ENCODE measurements at regions not wholly inside any gene's neighbourhood (a gene's known extent, or its start where the extent isn't known, plus 50 kb on each side); places are given as distances from the start of the nearest gene placed in this dataset.
"Not testable (repeated sequence)": the region's sequence is repeated elsewhere in the genome, so short reads cannot be mapped to it uniquely, and the experiment has no call there.

DNA sequence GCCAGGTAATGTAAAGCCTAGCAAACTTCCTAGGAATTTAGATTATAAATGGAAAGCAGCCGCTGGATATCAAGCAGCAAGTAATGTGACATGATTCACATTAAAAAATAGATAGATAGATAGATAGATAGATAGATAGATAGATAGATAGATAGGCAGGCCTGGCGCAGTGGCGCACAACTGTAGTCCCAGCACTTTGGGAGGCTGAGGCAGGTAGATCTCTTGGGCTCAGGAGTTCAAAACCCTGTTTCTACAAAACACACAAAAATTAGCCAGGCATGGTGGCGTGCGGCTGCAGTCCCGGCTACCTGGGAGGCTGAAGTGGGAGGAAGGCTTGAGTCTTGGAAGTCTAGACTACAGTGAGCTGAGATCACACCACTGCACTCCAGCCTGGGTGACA lies 236.9 kb downstream of the SLITRK6 start:
- ATAC-seq (ENCODE audit: insufficient read depth, low read depth) = no peak
- Histone ChIP-seq H3K79me2 (ENCODE audit: insufficient read depth, low read length) (no peaks in the 10 kb centered on the region), H4K20me1 (ENCODE audit: insufficient read depth, low read length) (no peaks in the 10 kb centered on the region), H3K27ac (ENCODE audit: low read length) (no peak overlapping the region), H3K4me2 (ENCODE audit: insufficient read depth, low read length) (no peak overlapping the region), H3K4me1 (ENCODE audit: insufficient read depth, low read length) (no peaks in the 10 kb centered on the region), H3K9me3 (ENCODE audit: insufficient read depth, low read length, severe bottlenecking) (no peaks in the 10 kb centered on the region), H3K27me3 (ENCODE audit: insufficient read depth, low read length, poor library complexity) (no peaks in the 10 kb centered on the region), H2AFZ (ENCODE audit: low read depth, low read length) (no peak overlapping the region), H3K36me3 (ENCODE audit: insufficient read depth, low read length) (no peaks in the 10 kb centered on the region), H3K4me3 (ENCODE audit: low read depth in 1 of 2, low read length in 2 of 2) (no peak overlapping the region), H3K9ac (ENCODE audit: low read depth, low read length) (no peak overlapping the region)
- no peak for DNase-seq
- TF ChIP-seq, protein P1, sequence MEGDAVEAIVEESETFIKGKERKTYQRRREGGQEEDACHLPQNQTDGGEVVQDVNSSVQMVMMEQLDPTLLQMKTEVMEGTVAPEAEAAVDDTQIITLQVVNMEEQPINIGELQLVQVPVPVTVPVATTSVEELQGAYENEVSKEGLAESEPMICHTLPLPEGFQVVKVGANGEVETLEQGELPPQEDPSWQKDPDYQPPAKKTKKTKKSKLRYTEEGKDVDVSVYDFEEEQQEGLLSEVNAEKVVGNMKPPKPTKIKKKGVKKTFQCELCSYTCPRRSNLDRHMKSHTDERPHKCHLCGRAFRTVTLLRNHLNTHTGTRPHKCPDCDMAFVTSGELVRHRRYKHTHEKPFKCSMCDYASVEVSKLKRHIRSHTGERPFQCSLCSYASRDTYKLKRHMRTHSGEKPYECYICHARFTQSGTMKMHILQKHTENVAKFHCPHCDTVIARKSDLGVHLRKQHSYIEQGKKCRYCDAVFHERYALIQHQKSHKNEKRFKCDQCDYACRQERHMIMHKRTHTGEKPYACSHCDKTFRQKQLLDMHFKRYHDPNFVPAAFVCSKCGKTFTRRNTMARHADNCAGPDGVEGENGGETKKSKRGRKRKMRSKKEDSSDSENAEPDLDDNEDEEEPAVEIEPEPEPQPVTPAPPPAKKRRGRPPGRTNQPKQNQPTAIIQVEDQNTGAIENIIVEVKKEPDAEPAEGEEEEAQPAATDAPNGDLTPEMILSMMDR (IDR thresholded peaks at IDR 0.05; ENCODE audit: borderline replicate concordance, extremely low read depth, low read length, poor library complexity, severe bottlenecking) = no peak
- TF ChIP-seq EZH2 (IDR thresholded peaks at IDR 0.05; ENCODE audit: borderline replicate concordance, low read depth, low read length, severe bottlenecking) = no peak

DNA sequence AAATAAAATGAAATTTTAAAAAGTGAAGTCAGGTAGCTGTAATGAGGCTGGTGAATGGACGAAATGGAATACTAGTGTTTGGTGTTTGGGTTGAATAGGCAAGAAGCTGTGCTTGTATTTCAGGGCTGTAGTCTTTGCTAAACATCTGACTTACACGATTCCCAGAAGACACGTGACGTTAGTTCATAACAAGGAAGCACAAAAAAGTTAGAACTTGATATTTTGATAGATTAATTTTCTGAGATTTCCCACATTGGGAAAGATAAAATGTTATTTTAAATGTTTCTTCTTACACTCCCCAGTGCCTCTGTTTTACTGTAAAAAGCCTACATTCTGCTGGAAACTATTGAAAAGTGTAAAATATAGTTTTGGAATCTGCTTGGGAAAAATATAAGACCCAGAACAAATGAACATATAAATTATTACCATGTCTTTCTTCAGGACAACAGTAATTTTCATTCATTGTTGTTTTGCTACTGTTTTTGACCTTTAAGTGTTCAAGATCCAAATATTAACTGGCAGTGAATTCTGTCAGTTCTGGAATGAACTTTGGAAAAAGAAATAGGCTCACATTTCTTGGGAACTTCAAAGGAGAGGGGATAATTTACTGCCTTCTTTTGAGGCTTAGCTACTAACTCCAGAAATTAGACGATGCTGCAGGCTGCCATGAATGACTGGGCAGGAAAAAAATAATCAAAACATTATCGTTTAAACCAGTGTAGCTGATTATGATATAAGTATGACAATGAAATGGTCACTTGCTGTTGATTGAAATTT lies 241.3 kb downstream of the SLITRK6 start:
- ATAC-seq (ENCODE audit: insufficient read depth, low read depth) (no peak), DNase-seq (no peak)
- Histone ChIP-seq H3K9ac (ENCODE audit: low read depth, low read length) (no peak overlapping the region), H2AFZ (ENCODE audit: low read depth, low read length) (no peak overlapping the region), H3K9me3 (ENCODE audit: insufficient read depth, low read length, severe bottlenecking) (no peaks in the 10 kb centered on the region), H4K20me1 (ENCODE audit: insufficient read depth, low read length) (no peaks in the 10 kb centered on the region), H3K4me3 (ENCODE audit: low read depth in 1 of 2, low read length in 2 of 2) (no peak overlapping the region), H3K36me3 (ENCODE audit: insufficient read depth, low read length) (no peaks in the 10 kb centered on the region), H3K27me3 (ENCODE audit: insufficient read depth, low read length, poor library complexity) (no peaks in the 10 kb centered on the region), H3K4me2 (ENCODE audit: insufficient read depth, low read length) (no peak overlapping the region), H3K79me2 (ENCODE audit: insufficient read depth, low read length) (no peaks in the 10 kb centered on the region), H3K27ac (ENCODE audit: low read length) (no peak overlapping the region), H3K4me1 (ENCODE audit: insufficient read depth, low read length) (no peaks in the 10 kb centered on the region)
- no peak for TF ChIP-seq EZH2 (IDR thresholded peaks at IDR 0.05; ENCODE audit: borderline replicate concordance, low read depth, low read length, severe bottlenecking)

DNA sequence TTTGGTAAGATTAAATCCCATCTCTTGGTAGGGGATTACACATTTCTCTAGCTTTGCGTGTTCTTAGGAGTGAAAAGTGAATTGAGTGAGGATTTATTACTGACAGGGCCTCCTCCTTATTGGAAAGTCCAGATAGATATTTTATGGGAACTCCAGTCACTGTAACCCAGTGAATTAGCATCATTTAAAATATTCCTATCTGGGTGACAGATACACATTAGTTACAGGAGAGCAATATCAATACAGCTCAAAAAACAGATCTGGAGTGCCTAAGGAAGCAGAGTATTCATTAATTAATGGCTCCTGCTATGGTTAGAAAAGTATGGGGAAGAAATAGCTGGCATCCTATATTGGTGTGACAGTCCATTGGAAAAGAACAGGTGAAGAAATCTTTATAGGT lies 248.2 kb downstream of the SLITRK6 start:
- Histone ChIP-seq H3K27me3 (ENCODE audit: insufficient read depth, low read length, poor library complexity) (no peaks in the 10 kb centered on the region), H3K27ac (ENCODE audit: low read length) (no peak overlapping the region), H4K20me1 (ENCODE audit: insufficient read depth, low read length) (no peaks in the 10 kb centered on the region), H3K9me3 (ENCODE audit: insufficient read depth, low read length, severe bottlenecking) (peaks cover 2% of the 10 kb centered on the region), H2AFZ (ENCODE audit: low read depth, low read length) (no peak overlapping the region), H3K4me2 (ENCODE audit: insufficient read depth, low read length) (no peak overlapping the region), H3K9ac (ENCODE audit: low read depth, low read length) (no peak overlapping the region), H3K4me3 (ENCODE audit: low read depth in 1 of 2, low read length in 2 of 2) (no peak overlapping the region), H3K4me1 (ENCODE audit: insufficient read depth, low read length) (no peaks in the 10 kb centered on the region), H3K36me3 (ENCODE audit: insufficient read depth, low read length) (no peaks in the 10 kb centered on the region), H3K79me2 (ENCODE audit: insufficient read depth, low read length) (no peaks in the 10 kb centered on the region)
- DNase-seq (no peak), ATAC-seq (ENCODE audit: insufficient read depth, low read depth) (no peak)
- TF ChIP-seq, protein P1 (IDR thresholded peaks at IDR 0.05; ENCODE audit: borderline replicate concordance, extremely low read depth, low read length, poor library complexity, severe bottlenecking) = no peak
- TF ChIP-seq EZH2 (IDR thresholded peaks at IDR 0.05; ENCODE audit: borderline replicate concordance, low read depth, low read length, severe bottlenecking) = no peak

DNA sequence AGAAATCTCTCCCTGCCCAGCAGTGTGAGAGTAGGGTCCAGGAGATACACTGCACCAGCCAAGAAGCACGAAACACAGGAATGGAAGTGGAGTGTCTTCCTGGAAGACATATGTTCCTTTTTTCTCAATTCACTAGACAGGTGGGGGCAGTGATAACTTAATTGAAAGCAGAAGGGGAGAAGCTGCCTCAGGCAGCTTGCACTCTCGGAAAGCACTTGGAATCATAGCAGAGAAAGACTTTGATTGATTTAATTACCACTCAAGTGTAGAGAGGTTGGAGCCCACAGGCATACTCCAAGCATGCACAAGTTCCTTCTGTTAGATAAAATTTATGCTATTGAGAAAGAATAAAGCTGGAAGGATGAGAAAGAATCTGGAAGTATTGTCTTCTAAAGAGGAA lies 249.4 kb downstream of the SLITRK6 start:
- ATAC-seq (ENCODE audit: insufficient read depth, low read depth) = no peak
- TF ChIP-seq, protein P1 (IDR thresholded peaks at IDR 0.05; ENCODE audit: borderline replicate concordance, extremely low read depth, low read length, poor library complexity, severe bottlenecking) = no peak
- no peak for TF ChIP-seq EZH2 (IDR thresholded peaks at IDR 0.05; ENCODE audit: borderline replicate concordance, low read depth, low read length, severe bottlenecking)

DNA sequence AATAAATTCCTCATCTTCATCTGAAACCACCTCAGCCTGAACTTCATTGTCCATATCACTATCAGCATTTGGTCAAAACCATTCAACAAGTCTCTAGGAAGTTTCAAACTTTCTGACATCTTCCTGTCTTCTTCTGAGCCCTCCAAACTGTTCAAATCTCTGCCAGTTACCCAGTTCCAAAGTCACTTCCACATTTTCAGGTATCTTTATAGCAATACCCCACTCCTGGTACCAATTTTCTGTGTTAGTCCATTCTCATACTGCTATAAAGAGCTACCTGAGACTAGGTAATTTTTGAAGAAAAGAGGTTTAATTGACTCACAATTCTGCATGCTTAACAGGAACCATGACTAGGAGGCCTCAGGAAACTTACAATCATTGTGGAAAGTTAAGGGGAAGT lies 250.4 kb downstream of the SLITRK6 start:
- DNase-seq; H2AFZ ChIP-seq (ENCODE audit: low read depth, low read length); H3K9me3 ChIP-seq (ENCODE audit: insufficient read depth, low read length, severe bottlenecking); H3K4me2 ChIP-seq (ENCODE audit: insufficient read depth, low read length); H4K20me1 ChIP-seq (ENCODE audit: insufficient read depth, low read length); H3K27ac ChIP-seq (ENCODE audit: low read length); H3K4me3 ChIP-seq (ENCODE audit: low read depth in 1 of 2, low read length in 2 of 2); H3K36me3 ChIP-seq (ENCODE audit: insufficient read depth, low read length); ATAC-seq (ENCODE audit: insufficient read depth, low read depth); H3K9ac ChIP-seq (ENCODE audit: low read depth, low read length); H3K4me1 ChIP-seq (ENCODE audit: insufficient read depth, low read length); H3K79me2 ChIP-seq (ENCODE audit: insufficient read depth, low read length); H3K27me3 ChIP-seq (ENCODE audit: insufficient read depth, low read length, poor library complexity): not testable (repeated sequence)

More for the DNA sequence above, 249.4 kb downstream of the SLITRK6 start:
- Histone ChIP-seq H3K4me1 (ENCODE audit: insufficient read depth, low read length) (no peaks in the 10 kb centered on the region), H3K27ac (ENCODE audit: low read length) (no peak overlapping the region), H4K20me1 (ENCODE audit: insufficient read depth, low read length) (no peaks in the 10 kb centered on the region), H3K4me2 (ENCODE audit: insufficient read depth, low read length) (no peak overlapping the region), H2AFZ (ENCODE audit: low read depth, low read length) (no peak overlapping the region), H3K9me3 (ENCODE audit: insufficient read depth, low read length, severe bottlenecking) (peaks cover 2% of the 10 kb centered on the region), H3K79me2 (ENCODE audit: insufficient read depth, low read length) (no peaks in the 10 kb centered on the region), H3K36me3 (ENCODE audit: insufficient read depth, low read length) (no peaks in the 10 kb centered on the region), H3K9ac (ENCODE audit: low read depth, low read length) (no peak overlapping the region), H3K27me3 (ENCODE audit: insufficient read depth, low read length, poor library complexity) (no peaks in the 10 kb centered on the region), H3K4me3 (ENCODE audit: low read depth in 1 of 2, low read length in 2 of 2) (no peak overlapping the region)
- no peak for DNase-seq
